Natural killer cell (primary cell): ENCODE measurements at regions not wholly inside any gene's neighbourhood (a gene's known extent, or its start where the extent isn't known, plus 50 kb on each side); places are given as distances from the start of the nearest gene placed in this dataset.

Experiments used
- ATAC-seq, 3 donors: fragments of 150-1000 bp in 2 of 3; fragments of 200-7000 bp in 1 of 3; cut with Tn5 transposase; 1 replicate in 1 of 3; 2 replicates in 2 of 3; pipeline ENCODE4 v1.10.0; 2021; ENCODE audit warnings: mild to moderate bottlenecking in 2 of 3, moderate library complexity in 2 of 3
- DNase-seq, 2 donors: peaks; one replicate each; pipeline versions ENCODE4 v3.0.0 to v3.0.0-alpha.2; 2013 to 2021; ENCODE audit warnings: mixed read lengths in 1 of 2
- H3K27ac ChIP-seq: one replicate; pipeline ENCODE4 v1.5.1; 2013; ENCODE audit warnings: mild to moderate bottlenecking, low read length
- H3K27me3 ChIP-seq: one replicate; pipeline ENCODE4 v1.6.1; 2013; ENCODE audit warnings: low read length; ENCODE audit not compliant: control insufficient read depth, insufficient read depth
- H3K36me3 ChIP-seq: one replicate; pipeline ENCODE4 v1.6.1; 2013; ENCODE audit warnings: low read length; ENCODE audit not compliant: control insufficient read depth, insufficient read depth
- H3K4me1 ChIP-seq: one replicate; pipeline ENCODE4 v1.6.1; 2013; ENCODE audit warnings: low read length; ENCODE audit not compliant: control insufficient read depth, insufficient read depth
- H3K4me3 ChIP-seq: one replicate; pipeline ENCODE4 v1.5.1; 2013; ENCODE audit warnings: low read length
- H3K9me3 ChIP-seq: one replicate; pipeline ENCODE4 v1.6.1; 2013; ENCODE audit warnings: low read length; ENCODE audit not compliant: control insufficient read depth, insufficient read depth
- H3K27ac Mint-ChIP-seq, 2 donors: one replicate each; pipeline ENCODE4 v1.8.0; 2022; ENCODE audit warnings: mild to moderate bottlenecking in 2 of 2, mixed read lengths in 2 of 2, moderate library complexity in 1 of 2
- H3K27me3 Mint-ChIP-seq, 2 donors: one replicate each; pipeline ENCODE4 v1.8.0; 2022; ENCODE audit warnings: low read depth in 2 of 2, mixed read lengths in 2 of 2
- H3K36me3 Mint-ChIP-seq: one replicate; pipeline ENCODE4 v1.8.0; 2022; ENCODE audit warnings: mixed read lengths
- H3K4me1 Mint-ChIP-seq, 2 donors: one replicate each; pipeline ENCODE4 v1.8.0; 2022; ENCODE audit warnings: mixed read lengths in 2 of 2
- H3K4me3 Mint-ChIP-seq: one replicate; pipeline ENCODE4 v1.8.0; 2022; ENCODE audit warnings: mild to moderate bottlenecking, moderate library complexity, mixed read lengths
- H3K9me3 Mint-ChIP-seq, 2 donors: one replicate each; pipeline ENCODE4 v1.8.0; 2022; ENCODE audit warnings: mixed read lengths in 2 of 2
- CTCF ChIP-seq: fragments of 200-600 bp; IDR thresholded peaks from one replicate; pipeline ENCODE4 v1.8.0; 2022; ENCODE audit warnings: antibody characterized with exemption
- WGBS: methylation state at CpG from one replicate; pipeline ENCODE4 v1.1.7; 2013; ENCODE audit warnings: missing lambda C conversion rate; ENCODE audit not compliant: insufficient coverage; 5-methylcytosine and 5-hydroxymethylcytosine counted together
- intact Hi-C: fragments of 100-400 bp; cut with micrococcal nuclease; formaldehyde crosslinking; loops from one replicate; pipeline ENCODE4 v1.14.2; 2022

- no peak for ATAC-seq
- Mint-ChIP-seq H3K9me3 (no peaks in the 10 kb centered on the region), H3K4me1 (no peaks in the 10 kb centered on the region), H3K4me3 (no peak overlapping the region), H3K27ac (no peak overlapping the region), H3K36me3 (no peaks in the 10 kb centered on the region), H3K27me3 (peaks cover 14 to 76% of the 10 kb centered on the region in 2 donors)
- Histone ChIP-seq H3K9me3 (no peaks in the 10 kb centered on the region), H3K27me3 (no peaks in the 10 kb centered on the region), H3K4me3 (no peak overlapping the region), H3K36me3 (no peaks in the 10 kb centered on the region), H3K27ac (no peak overlapping the region), H3K4me1 (no peaks in the 10 kb centered on the region)
- 89% methylated on average over 2 of the region's 4 CpGs for WGBS
- intact Hi-C loops: no loop called here
- DNase-seq: no peak
- no peak for TF ChIP-seq CTCF
These were observed 273.6 kb upstream of the PITRM1 start for GRCh38 chr10:3446221-3446620.

- no peaks in the 10 kb centered on the region for H3K9me3 ChIP-seq
- H3K4me3 ChIP-seq: no peak overlapping the region
- no peaks in the 10 kb centered on the region for H3K36me3 ChIP-seq
- no peak for DNase-seq
- H3K4me3 Mint-ChIP-seq: no peak overlapping the region
- H3K27ac Mint-ChIP-seq: no peak overlapping the region
- 97% methylated on average over 3 of the region's 4 CpGs for WGBS
- H3K9me3 Mint-ChIP-seq: no peaks in the 10 kb centered on the region
- no peak for ATAC-seq
- no peak overlapping the region for H3K27ac ChIP-seq
- no peaks in the 10 kb centered on the region for H3K4me1 ChIP-seq
- H3K4me1 Mint-ChIP-seq: no peaks in the 10 kb centered on the region
- intact Hi-C loops: no loop called here
- no peaks in the 10 kb centered on the region for H3K27me3 ChIP-seq
- TF ChIP-seq CTCF: no peak
- peaks cover 11 to 70% of the 10 kb centered on the region in 2 donors for H3K27me3 Mint-ChIP-seq
- no peaks in the 10 kb centered on the region for H3K36me3 Mint-ChIP-seq
These were observed 273.1 kb upstream of the PITRM1 start for GRCh38 chr10:3445648-3446047.

GRCh38 chr10:3442451-3442990 is 269.9 kb upstream of the PITRM1 start:
- Histone ChIP-seq H3K4me1 (no peaks in the 10 kb centered on the region), H3K27me3 (no peaks in the 10 kb centered on the region), H3K4me3 (no peak overlapping the region), H3K27ac (no peak overlapping the region), H3K9me3 (no peaks in the 10 kb centered on the region), H3K36me3 (no peaks in the 10 kb centered on the region)
- WGBS: 91% methylated on average over 8 of the region's 8 CpGs
- no peak for DNase-seq
- intact Hi-C loops: no loop called here
- Mint-ChIP-seq H3K4me3 (no peak overlapping the region), H3K4me1 (no peaks in the 10 kb centered on the region), H3K36me3 (no peaks in the 10 kb centered on the region), H3K27ac (no peak overlapping the region), H3K27me3 (peaks cover 4 to 40% of the 10 kb centered on the region in 2 donors), H3K9me3 (no peaks in the 10 kb centered on the region)
- ATAC-seq: no peak
- TF ChIP-seq CTCF: no peak

- intact Hi-C loops: no loop called here
- ATAC-seq: no peak
These were observed 266.6 kb upstream of the PITRM1 start for GRCh38 chr10:3439183-3439582.

More at GRCh38 chr10:3439183-3439582, 266.6 kb upstream of the PITRM1 start:
- no peaks in the 10 kb centered on the region for H3K27me3 ChIP-seq
- no peak overlapping the region for H3K27ac Mint-ChIP-seq
- no peak for TF ChIP-seq CTCF
- DNase-seq: no peak
- no peaks in the 10 kb centered on the region for H3K36me3 Mint-ChIP-seq
- H3K9me3 Mint-ChIP-seq: no peaks in the 10 kb centered on the region
- no peaks in the 10 kb centered on the region for H3K4me1 ChIP-seq
- H3K36me3 ChIP-seq: no peaks in the 10 kb centered on the region
- H3K27me3 Mint-ChIP-seq: peaks cover 12 to 18% of the 10 kb centered on the region in 2 donors
- no peaks in the 10 kb centered on the region for H3K4me1 Mint-ChIP-seq
- H3K4me3 ChIP-seq: no peak overlapping the region
- no peak overlapping the region for H3K4me3 Mint-ChIP-seq
- no peaks in the 10 kb centered on the region for H3K9me3 ChIP-seq
- no peak overlapping the region for H3K27ac ChIP-seq
